ENCODE measurements at regions not wholly inside any gene's neighbourhood (a gene's known extent, or its start where the extent isn't known, plus 50 kb on each side); places are given as distances from the start of the nearest gene placed in this dataset.

- no peak for TF ChIP-seq CTCF (IDR thresholded peaks at IDR 0.05)
- TF ChIP-seq POLR2A (IDR thresholded peaks at IDR 0.05), result no peak
Measured at GRCh38 chr1:191085121-191085520, 607.5 kb upstream of the BRINP3 start.
